ENCODE measurements at regions not wholly inside any gene's neighbourhood (a gene's known extent, or its start where the extent isn't known, plus 50 kb on each side); places are given as distances from the start of the nearest gene placed in this dataset.

DNA sequence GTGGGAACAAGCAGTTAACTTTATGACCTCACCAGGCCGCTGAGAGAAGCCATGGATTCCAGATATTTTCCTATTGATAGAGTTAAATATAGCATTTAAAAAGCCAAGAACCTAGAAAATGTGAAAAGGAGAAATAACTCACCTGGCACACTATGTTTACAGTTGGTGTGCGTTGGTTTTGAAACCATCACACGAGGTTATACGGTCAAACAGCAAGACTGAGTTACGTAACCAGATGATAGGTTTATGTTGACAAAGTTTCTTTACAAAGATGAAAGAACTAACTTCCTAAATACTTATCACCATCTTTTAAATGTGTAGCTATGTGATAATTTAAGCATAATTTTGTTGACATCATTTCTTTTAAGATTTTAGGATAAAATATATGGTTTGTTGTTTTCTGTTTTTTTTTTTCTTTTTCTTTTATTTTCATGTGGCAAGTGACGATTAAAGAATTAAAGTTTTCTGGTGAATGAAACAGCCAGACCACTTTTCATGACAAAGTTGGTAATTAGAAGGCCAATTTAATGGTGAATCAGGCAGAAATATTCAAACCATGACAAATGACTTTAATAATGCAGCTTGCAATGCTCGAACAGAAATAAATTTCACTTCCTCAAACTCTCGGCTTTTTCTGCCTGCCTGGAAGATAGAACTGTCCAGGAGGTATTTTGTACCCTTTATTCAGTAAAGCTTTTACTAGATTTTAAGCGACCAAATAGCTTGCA lies 339.1 kb upstream of the OBI1 start:
- DNase-seq (ENCODE audit: extremely low read depth, low read depth, low spot score), result no peak

DNA sequence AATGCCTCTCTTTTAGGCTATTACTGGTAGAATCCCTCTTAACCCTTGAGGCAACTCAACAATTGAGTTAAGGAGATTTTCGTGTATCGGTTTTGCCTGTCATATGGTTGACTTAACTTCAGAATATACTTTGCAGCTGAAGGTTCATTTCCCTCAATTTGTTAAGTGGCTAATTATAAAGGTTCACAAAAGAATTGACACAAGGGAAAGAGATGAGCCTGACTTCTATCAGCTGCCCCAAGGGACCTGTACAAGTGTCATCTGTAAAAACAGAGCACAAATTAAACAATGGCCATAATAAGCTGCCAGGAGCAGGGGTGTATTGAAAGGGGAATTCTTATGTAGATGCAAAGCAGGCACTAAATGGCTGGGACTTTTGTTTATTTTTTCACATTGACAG lies 334.8 kb upstream of the OBI1 start:
- DNase-seq (ENCODE audit: extremely low read depth, low read depth, low spot score), result no peak

DNA sequence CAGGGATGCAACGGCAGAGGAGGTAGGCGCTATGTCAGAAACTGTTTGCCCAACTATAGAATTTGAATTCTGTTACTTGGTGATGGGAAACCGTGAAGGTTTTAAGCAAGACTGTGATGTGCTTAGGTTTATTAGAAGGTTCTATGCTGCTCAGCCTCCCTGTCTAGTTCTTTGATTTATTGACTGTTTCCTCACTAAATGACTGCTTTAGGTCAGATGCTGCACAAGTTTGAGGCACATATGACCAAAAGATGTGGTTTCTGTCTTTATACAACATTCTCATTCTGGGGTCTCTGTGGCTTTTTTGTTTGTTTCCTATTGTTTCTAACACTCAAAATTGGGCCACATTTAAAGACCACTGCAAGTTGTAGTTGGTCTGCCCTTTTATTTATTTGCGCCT lies 323.0 kb upstream of the OBI1 start:
- DNase-seq (ENCODE audit: extremely low read depth, low read depth, low spot score), result no peak

DNA sequence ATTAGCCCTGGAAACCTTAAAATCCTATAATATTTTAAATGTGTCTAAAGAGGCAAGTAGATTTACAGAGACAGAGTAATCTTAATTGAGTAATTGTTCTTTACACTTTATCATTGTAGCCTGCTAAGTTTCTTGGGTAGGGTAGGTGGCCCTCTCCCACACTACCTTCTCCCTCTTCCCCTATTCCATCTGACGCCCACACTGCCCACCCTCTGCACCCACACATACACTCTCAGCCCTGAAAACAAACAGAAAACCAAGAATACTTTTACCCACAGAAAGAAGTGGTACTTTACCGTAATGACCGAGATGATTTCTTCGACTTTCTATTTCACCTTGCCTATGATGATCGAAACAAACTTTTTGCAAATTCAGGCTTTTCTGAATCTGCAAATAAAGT lies 320.4 kb upstream of the OBI1 start:
- DNase-seq (ENCODE audit: extremely low read depth, low read depth, low spot score), result no peak

DNA sequence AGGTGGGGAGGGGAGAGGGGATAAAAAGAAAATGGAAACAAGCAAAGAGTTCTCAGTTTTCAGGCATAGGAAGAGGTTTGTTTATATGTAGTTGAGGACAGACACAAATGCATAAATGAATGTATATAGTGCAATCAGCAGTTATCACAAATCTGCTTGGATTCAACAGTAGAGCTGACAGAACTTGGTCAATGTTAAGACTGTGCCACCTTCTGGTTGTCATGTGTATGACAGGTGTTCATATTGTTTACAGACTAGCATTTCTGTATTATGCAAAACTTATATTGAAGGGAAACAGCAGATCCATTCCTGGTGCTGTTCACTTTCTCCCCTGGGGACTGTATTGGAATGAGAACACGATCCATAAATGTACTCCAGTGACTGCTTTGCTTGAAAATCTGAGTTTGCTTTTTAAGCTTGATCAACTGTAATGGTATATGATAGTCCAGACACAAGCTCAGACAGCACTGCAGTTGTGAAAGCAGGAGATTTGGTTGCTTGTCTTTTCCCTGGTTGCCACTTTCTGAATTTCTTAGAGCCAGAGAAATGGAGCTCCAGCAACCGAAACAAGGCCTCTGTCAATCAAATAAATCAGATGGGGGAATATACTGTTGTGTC lies 319.5 kb upstream of the OBI1 start:
- DNase-seq (ENCODE audit: extremely low read depth, low read depth, low spot score), result peak; percentile 63

DNA sequence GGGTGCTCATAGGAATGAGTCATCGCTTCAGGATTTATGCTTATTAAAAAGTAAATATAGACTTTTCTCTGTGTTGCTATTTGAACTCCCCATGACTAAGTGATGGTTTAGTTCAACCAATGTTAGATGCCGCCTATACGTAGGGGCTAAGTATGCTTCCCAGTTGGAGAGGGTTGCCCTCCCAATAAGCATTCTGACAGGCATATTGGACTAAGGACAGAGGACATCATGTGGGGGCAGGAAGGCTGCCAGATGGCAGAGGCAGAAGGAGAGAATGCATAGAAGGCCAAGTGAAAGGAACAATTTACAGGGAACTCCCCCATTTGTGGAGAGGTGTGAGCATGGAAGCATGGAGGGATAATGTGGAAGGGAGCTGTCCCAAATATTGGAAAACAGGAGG lies 318.4 kb upstream of the OBI1 start:
- no peak for DNase-seq (ENCODE audit: extremely low read depth, low read depth, low spot score)

DNA sequence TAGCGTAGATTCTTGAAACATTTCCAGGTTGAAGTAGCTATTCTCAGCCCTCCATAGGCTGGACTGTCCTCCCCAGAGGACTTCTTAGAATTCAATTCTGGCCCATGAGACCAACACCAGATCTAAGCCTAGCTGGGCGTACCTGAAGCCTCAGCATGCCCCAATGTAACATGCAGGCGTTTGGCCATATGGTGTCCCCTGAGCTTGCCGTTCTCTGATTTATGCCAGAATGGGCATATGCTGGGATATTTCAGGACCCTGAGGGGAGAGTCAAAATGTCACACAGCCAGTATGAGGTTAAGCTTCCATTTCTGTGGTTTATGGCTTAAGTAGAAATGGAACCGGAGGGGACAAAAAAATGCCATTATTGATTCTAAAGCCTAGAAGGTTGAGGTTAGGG lies 317.7 kb upstream of the OBI1 start:
- no peak for DNase-seq (ENCODE audit: extremely low read depth, low read depth, low spot score)

DNA sequence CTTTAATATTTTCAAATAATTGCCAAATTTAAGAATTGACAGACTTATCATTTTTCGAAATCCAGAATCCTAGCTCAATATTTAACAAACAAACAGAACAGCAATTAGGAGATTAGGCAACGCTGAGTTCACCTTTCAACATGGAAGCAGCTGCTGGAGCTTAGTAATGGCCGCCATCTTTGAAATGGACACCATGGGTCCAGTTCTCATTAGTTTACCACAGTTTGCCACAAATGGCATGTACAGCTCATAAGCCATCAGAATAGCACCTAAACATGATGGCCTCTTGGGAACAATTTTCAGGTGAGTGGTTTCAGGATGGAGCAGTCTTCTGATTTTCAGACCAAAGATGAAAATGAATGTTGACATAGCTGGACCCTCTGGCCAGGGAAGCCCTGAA lies 313.6 kb upstream of the OBI1 start:
- DNase-seq (ENCODE audit: extremely low read depth, low read depth, low spot score), result no peak

DNA sequence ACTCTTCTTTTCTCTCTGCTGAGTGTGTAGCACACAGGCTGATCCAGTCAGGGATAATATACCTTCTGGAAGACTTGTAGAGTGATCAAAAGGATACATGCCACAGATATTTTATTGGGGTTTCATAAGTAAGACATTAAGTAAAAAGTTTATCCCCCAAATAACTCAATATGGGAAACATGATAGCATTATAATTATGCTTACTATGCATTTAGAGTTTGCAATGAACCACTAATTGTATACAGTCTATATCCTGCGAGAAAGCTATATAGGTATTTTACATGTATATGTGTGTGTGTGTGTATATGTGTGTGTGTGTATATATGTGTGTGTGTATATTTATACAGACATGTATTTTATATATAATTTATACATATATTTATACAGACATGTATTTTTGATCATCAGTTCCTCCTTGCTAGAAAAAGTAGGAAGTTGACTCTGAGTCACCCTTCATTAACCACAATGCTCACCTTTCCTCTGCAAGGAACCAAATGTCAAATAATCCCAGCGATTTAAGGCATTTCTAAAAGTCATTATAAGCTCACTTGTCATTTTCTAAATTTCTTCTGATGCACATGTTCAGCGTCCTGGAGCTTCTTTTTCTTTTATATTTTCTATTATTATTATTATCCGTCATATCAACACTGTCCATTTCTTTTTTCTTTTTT lies 312.5 kb upstream of the OBI1 start:
- no peak for DNase-seq (ENCODE audit: extremely low read depth, low read depth, low spot score)

DNA sequence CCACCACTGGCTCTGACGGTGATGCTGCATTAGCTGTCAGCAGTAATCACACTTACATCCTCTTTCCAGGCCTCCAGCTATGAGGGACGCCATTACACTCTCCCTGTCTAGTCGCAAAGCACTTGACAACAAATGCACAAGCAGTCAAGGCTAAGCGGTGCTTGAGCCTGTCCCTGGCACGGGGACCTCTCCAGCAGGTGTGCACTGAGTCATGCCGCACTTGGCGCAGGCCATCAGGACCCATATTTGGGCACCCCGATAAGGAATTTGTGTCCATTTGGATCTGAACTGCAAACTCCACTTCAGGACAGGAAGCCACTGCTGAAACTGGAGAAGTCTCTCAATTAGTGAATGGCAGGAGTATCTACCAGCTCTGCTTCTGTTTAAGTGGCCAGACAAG lies 301.9 kb upstream of the OBI1 start:
- no peak for DNase-seq (ENCODE audit: extremely low read depth, low read depth, low spot score)

DNA sequence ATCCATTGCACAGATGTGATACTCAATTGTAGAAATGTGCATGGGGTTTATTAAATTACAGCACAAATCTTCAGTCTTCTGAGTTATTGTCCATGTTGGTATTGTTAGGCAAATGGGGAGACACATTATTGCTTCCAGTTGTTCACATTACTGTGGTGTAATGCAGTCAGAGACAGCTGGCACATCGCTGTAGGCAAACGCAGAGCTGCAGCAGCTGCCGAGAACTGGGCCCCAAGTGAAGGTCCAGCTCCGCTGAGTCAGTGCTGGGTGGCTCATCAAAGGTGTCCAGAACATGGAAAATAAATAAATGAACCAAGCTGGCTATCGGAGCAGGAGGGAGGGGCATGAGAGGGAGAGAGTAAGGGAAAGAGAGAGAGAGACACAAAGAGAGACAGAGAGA lies 299.1 kb upstream of the OBI1 start:
- no peak for DNase-seq (ENCODE audit: extremely low read depth, low read depth, low spot score)

DNA sequence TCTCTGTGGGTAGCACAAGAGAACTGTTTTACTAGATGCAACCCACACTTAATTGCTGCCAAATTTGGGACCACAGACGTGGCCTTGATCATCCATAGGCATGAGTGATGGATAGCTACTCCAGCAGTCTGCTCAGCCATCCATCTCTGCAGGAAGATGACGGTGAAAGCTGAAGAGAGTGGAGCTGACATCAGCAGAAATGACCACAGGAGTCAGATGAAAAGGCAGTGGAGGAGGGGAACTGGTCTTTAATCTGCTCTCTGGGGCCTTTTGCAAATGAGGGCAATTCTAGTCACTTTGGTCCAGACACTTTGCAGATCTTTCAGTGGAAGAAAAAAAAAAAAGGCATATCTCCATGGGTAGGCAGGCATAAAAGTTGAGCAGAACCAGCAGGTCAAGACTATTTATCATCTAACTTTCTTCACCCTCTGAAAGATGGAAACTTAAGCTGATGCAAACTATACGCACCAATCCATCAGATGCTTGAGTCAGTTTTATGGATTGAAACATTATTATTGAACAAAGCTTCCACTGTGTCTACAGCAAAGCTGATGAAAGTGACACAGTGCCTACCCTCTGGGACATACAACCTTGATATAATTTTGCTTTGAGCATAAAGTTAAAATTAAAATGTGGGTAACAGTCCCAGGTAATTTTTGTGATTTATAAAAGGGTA lies 281.6 kb upstream of the OBI1 start:
- DNase-seq (ENCODE audit: extremely low read depth, low read depth, low spot score), result no peak

DNA sequence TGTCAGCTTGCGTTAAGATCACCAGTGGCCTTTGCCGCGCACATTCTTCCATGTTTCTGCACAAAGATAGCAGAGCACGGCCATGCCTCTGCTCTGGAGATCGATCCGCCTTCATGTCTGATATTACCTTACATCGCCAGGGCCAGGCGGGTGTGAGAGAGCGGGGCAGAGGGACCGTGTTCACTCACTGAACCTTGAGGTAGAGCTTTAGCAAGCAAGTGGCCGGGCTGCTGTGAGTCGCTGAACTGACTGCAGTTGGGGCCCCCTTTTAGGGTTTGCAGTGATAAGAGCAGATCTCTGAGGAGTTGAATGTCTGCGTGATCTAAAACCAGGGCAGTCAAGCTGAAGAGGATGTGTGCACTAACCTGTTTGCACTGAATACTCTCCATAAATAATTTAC lies 275.4 kb upstream of the OBI1 start:
- DNase-seq (ENCODE audit: extremely low read depth, low read depth, low spot score), result no peak

DNA sequence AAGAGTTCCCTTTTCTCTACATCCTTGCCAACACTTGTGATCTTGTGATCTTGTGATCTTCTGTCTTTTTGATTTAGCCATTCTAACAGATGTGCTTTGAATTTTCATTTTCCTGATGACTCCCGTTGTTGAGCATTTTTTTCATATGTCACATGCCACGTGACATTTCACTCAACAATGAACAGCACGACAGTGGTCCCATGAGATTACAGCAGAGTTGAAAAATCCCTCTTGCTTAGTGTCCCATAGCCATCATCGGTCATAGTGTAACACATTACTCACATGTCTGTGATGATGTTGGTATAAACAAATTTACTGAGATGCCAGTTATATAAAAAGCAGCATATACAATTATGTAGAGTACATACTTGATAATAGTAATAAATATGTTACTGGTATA lies 256.1 kb upstream of the OBI1 start:
- no peak for DNase-seq (ENCODE audit: extremely low read depth, low read depth, low spot score)

DNA sequence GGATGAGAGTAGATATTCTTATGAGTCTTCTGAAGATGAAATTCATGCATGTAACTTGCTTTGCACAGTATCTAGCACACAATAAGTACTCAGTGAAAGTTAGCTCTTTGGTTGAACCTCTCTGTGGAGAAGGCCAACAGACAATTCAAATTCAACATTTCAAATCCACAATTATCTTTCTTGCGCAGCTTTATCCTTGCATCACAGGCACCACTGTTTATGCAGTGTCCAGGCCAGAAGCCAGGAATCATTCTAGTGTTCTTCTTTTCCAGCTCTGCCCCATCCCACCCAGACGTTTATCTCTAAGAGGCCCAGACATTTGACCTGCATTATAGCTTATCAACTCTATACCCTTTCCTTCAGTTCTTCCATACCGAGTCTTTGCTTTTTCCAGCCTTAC lies 254.7 kb upstream of the OBI1 start:
- DNase-seq (ENCODE audit: extremely low read depth, low read depth, low spot score), result no peak

DNA sequence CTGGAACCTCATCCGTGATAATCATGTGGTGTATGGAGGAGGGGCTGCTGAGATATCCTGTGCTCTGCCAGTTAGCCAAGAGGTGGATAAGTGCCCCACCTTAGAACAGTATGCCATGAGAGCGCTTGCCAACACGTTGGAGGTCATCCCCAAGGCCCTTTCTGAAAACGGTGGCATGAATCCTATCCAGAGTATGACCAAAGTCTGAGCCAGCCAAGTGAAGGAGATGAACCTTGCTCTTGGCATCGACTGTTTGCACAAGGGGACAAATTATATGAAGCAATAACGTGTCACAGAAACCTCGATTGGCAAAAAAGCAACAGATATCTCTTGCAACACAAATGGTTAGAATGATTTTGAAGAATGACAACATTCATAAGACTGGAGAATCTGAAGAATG lies 251.2 kb upstream of the OBI1 start:
- no peak for DNase-seq (ENCODE audit: extremely low read depth, low read depth, low spot score)

DNA sequence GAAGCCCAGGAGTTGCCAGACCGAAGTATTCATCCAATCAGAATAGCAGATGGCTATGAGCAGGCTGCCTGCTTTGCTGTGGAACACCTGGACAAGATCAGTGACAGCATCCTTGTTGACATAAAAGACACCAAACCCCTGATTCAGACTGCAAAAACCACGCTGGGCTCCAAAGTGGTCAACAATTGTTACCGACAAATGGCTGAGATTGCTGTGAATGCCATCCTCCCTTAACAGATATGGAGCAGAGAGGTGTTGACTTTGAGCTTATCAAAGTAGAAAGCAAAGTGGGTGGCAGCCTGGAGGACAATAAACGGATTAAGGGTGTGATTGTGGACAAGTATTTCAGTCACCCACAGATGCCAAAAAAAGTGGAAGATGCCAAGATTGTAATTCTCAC lies 250.3 kb upstream of the OBI1 start:
- DNase-seq (ENCODE audit: extremely low read depth, low read depth, low spot score), result no peak

DNA sequence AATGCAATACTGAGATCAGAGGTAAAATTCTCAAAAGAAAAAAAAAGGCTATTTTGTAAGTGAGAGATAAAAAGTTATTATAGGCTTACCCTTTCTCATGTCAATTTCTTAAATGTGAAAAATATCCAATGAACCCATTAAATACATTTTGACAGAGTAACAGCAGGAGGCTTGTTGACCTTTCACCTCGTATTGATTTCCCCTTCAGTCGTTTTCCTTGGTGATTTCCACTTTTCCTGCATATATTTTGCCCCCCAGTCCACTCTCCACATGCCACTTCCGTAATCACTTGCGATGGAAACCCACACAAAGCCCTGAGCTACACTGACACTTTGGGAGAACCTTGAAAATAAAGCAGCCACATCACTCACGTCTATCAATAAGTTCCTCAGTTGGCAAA lies 248.1 kb upstream of the OBI1 start:
- no peak for DNase-seq (ENCODE audit: extremely low read depth, low read depth, low spot score)

DNA sequence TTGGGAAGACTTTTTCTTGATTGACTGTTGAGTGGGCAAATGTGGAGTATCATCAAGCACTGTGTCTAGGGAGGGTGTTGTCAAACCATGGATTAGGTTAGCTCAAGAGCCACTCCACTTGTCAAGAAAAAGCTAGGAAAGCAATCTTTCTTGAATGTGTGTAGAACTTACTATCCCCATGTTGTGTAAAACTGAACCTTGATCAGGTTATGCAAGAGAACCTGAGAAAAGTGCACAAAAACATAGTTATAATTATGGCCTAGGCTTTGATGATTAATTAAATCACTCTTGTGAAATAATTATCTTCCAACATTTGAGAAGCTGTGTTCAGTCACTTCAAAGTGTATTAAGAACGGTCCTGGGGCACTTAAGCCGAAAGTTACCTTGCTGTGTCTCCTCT lies 238.2 kb upstream of the OBI1 start:
- no peak for DNase-seq (ENCODE audit: extremely low read depth, low read depth, low spot score)

DNA sequence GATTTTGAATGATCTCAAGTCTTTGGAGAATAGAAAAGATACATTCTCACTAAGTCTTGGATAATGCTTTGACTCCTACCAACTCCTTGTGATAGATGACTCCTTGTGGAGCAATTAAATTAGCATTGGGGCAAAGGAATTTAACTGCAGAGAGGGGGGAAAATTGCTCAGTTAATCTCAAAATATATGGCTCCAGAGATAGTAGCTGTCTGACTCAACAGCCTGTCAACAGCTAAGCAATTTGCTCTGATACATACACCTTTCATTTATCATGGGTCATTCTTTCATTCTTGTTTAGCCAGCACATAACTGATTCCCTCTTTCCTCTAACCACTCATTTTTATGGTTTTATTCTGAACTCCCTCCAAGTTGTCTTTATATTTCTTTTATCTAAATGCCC lies 225.6 kb upstream of the OBI1 start:
- DNase-seq (ENCODE audit: extremely low read depth, low read depth, low spot score), result no peak

DNA sequence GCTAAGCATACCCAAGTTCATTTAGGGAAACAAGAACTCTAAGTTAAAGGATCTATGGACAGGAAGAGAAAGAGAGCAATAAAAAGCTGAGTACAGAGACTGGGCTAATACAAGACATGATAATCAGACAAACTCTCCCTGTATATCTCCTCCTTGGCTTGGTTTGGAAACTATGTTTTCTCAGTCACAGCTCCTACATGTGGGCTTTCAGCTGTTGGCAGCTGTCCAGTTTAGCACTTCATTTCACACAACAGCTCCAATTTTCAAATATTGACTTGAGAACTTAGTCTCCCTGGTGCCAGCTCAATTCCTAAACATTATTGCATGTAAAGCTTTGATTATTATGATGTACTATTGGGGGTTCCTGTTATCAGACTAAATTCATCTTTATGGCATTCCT lies 222.8 kb upstream of the OBI1 start:
- no peak for DNase-seq (ENCODE audit: extremely low read depth, low read depth, low spot score)

DNA sequence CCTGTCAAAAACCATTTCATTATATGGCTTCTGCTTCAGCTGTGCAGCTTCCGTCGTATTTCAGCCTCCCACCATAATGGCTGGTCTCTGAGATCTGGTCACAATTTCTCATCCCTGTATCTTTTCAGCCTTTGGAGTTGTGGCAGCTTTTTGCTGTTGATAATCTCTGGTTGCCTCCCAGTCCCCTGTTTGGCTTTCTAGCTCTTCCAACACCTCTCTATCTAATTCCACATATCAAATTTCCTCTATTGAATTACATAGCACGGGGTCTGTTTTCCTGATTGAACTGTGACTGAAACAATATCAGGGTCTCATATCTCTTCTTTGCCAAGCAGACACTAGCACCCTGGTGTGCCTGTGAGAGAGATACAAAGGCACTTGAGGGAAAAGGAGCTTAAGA lies 222.1 kb upstream of the OBI1 start:
- no peak for DNase-seq (ENCODE audit: extremely low read depth, low read depth, low spot score)

Data from glomerular endothelial cell (primary cell).